Breast epithelium (tissue), 3 donors: ENCODE measurements at regions not wholly inside any gene's neighbourhood (a gene's known extent, or its start where the extent isn't known, plus 50 kb on each side); places are given as distances from the start of the nearest gene placed in this dataset.

Experiments used
- POLR2A ChIP-seq: fragments of 450-650 bp; IDR thresholded peaks from one replicate; pipeline ENCODE4 v1.6.1; 2016; ENCODE audit warnings: antibody characterized with exemption, mild to moderate bottlenecking, moderate library complexity
- POLR2AphosphoS5 ChIP-seq, 3 donors: sonication (generic); formaldehyde crosslinking; IDR thresholded peaks; one replicate each; pipeline ENCODE4 v1.6.1; 2017; ENCODE audit warnings: antibody characterized with exemption in 3 of 3
- TF ChIP-seq, protein P1 (sequence below), 3 donors: fragments of 450-650 bp; IDR thresholded peaks; one replicate each; pipeline ENCODE4 v1.5.1; 2016 to 2017; ENCODE audit warnings: antibody characterized with exemption in 3 of 3, mild to moderate bottlenecking in 3 of 3, moderate library complexity in 3 of 3

DNA sequence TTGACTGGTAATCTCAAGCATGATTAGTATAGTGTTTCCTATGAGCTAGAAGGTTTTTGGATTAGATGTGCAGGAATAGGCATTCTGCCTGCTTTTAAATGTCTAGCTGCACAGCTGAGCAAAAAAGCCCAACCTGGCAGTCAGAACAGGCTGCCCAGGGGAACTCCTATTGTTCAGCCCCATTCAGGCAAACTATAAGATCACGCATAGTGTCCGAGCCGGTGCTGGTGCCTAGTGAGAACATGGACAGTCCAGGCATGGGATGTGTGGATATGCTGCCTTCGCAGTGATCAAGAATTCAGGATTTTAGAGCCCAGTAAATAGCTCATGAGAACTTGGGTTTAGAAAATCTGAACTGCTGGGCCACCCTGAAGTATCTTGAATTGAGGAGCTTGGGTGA, 348.8 kb downstream of the UTRN start:
- TF ChIP-seq POLR2A (no peak), POLR2AphosphoS5 (IDR thresholded peaks at IDR 0.05) (no peak)
- TF ChIP-seq, protein P1, sequence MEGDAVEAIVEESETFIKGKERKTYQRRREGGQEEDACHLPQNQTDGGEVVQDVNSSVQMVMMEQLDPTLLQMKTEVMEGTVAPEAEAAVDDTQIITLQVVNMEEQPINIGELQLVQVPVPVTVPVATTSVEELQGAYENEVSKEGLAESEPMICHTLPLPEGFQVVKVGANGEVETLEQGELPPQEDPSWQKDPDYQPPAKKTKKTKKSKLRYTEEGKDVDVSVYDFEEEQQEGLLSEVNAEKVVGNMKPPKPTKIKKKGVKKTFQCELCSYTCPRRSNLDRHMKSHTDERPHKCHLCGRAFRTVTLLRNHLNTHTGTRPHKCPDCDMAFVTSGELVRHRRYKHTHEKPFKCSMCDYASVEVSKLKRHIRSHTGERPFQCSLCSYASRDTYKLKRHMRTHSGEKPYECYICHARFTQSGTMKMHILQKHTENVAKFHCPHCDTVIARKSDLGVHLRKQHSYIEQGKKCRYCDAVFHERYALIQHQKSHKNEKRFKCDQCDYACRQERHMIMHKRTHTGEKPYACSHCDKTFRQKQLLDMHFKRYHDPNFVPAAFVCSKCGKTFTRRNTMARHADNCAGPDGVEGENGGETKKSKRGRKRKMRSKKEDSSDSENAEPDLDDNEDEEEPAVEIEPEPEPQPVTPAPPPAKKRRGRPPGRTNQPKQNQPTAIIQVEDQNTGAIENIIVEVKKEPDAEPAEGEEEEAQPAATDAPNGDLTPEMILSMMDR (IDR thresholded peaks at IDR 0.05): no peak
